ENCODE measurements at regions not wholly inside any gene's neighbourhood (a gene's known extent, or its start where the extent isn't known, plus 50 kb on each side); places are given as distances from the start of the nearest gene placed in this dataset.

DNA sequence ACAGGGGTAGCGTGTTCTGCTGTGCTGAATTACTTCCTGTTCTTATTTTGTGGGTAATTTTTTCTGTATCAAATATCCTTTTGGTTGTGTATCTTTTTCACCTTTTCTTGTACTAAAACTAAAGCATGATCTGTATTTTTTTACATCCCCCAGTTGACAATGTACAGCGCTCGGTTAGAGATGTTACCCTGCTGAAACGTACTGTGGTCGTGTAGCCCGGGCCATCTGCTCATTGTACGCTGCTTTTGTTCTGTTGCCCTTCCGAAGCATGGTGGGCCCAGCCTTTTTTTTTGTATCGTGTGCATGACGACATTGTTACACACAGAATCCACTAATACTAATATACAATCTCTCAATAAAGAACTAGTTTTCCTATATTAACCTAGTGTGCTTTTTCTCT lies 233.1 kb downstream of the HAUS1 start:
- H3K4me1 Mint-ChIP-seq = peaks cover 22 to 84% (median 28%) of the 10 kb centered on the region in 4 donors
- H3K9me3 Mint-ChIP-seq = peaks cover 0 to 3% (median 0%) of the 10 kb centered on the region in 8 donors
- H3K4me3 ChIP-seq (ENCODE audit: low read length in 2 of 2) = no peak overlapping the region
- H3K4me1 ChIP-seq (ENCODE audit: insufficient read depth, low read length) = peaks cover 16% of the 10 kb centered on the region
- H3K4me3 Mint-ChIP-seq = peak overlapping the region in 1 of 8 donors; percentile 7
- no peak for DNase-seq
- H3K27ac Mint-ChIP-seq = peak overlapping the region in 1 of 7 donors; percentile 64
- no peak overlapping the region for H3K27ac ChIP-seq (ENCODE audit: low read depth, low read length)
- intact Hi-C loops (cut with micrococcal nuclease) = no loop called here
- ChIA-PET CTCF (ENCODE audit: partially characterized antibody) (no interaction called here), POLR2A (ENCODE audit: partially characterized antibody) (no interaction called here)
- H3K9me3 ChIP-seq (ENCODE audit: control insufficient read depth in 1 of 2, low read length in 2 of 2) = no peaks in the 10 kb centered on the region
- peaks cover 25% of the 10 kb centered on the region for H3K27me3 ChIP-seq (ENCODE audit: insufficient read depth, low read length)
- H3K27me3 Mint-ChIP-seq = peaks cover 26 to 29% of the 10 kb centered on the region in 2 donors
- H3K36me3 ChIP-seq (ENCODE audit: insufficient read depth, low read length) = no peaks in the 10 kb centered on the region
- H3K36me3 Mint-ChIP-seq = peaks cover 0 to 4% of the 10 kb centered on the region in 2 donors

DNA sequence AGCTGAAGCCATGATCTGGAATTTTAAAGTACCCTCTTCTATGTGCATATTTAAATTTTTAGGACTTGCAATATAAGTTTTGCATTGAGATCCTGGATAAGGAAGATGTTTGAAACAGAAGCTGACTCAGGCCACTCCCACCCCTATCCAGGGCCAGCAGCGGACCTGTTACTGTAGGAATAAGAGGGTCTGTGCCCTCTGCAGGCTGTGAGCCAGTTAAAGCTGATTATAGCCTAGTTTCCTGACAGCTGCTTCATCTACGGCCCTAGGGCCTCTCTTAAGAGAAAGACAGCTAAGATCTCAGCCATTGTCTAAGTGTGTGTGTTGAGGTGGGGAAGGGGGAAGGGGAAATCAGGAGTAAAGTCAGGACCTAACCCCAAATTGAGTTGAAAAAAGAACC lies 234.0 kb downstream of the HAUS1 start:
- Histone ChIP-seq H3K27ac (ENCODE audit: low read depth, low read length) (no peak overlapping the region), H3K27me3 (ENCODE audit: insufficient read depth, low read length) (peaks cover 18% of the 10 kb centered on the region), H3K4me3 (ENCODE audit: low read length in 2 of 2) (no peak overlapping the region), H3K9me3 (ENCODE audit: control insufficient read depth in 1 of 2, low read length in 2 of 2) (no peaks in the 10 kb centered on the region), H3K4me1 (ENCODE audit: insufficient read depth, low read length) (peaks cover 15% of the 10 kb centered on the region), H3K36me3 (ENCODE audit: insufficient read depth, low read length) (no peaks in the 10 kb centered on the region)
- intact Hi-C loops (cut with micrococcal nuclease) = no loop called here
- no peak for DNase-seq
- peak overlapping the region in 3 of 8 donors; percentile 15 to 48 (median 36) for H3K4me3 Mint-ChIP-seq
- H3K9me3 Mint-ChIP-seq = peaks cover 0 to 3% (median 0%) of the 10 kb centered on the region in 8 donors
- POLR2A ChIA-PET (ENCODE audit: partially characterized antibody) = no interaction called here
- H3K36me3 Mint-ChIP-seq = peaks cover 0 to 4% of the 10 kb centered on the region in 2 donors
- H3K4me1 Mint-ChIP-seq = peaks cover 22 to 86% (median 26%) of the 10 kb centered on the region in 4 donors
- peaks cover 21 to 24% of the 10 kb centered on the region in 2 donors for H3K27me3 Mint-ChIP-seq
- peak overlapping the region in 3 of 7 donors; percentile 1 to 30 (median 20) for H3K27ac Mint-ChIP-seq
- CTCF ChIA-PET (ENCODE audit: partially characterized antibody) = no interaction called here

DNA sequence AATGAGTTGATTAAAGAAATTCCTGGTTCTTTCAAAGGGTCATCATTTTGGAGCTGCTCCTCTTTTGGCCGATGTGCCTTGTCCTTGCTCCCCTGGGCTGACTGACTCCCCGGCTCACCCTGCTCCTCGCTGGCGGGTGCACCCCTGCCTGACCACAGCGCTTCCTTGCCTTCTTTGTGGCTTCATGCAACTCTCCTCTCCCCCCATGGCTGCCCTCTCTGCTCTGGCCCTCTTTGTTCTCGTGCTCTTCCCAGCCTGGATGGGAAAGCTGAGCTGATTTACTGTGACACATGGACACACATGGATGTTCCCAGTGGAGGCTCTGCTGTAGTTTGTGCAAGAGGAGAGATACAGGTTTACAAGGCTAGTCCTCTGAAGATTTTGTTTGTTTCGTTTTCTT lies 234.6 kb downstream of the HAUS1 start:
- H3K9me3 ChIP-seq (ENCODE audit: control insufficient read depth in 1 of 2, low read length in 2 of 2) = no peaks in the 10 kb centered on the region
- H3K4me3 Mint-ChIP-seq = peak overlapping the region in 7 of 8 donors; percentile 40 to 76 (median 59)
- H3K27ac ChIP-seq (ENCODE audit: low read depth, low read length) = no peak overlapping the region
- intact Hi-C loops (cut with micrococcal nuclease) = no loop called here
- CTCF ChIA-PET (ENCODE audit: partially characterized antibody) = no interaction called here
- no peak for DNase-seq
- no peak overlapping the region for H3K4me3 ChIP-seq (ENCODE audit: low read length in 2 of 2)
- H3K27me3 Mint-ChIP-seq = peaks cover 18 to 22% of the 10 kb centered on the region in 2 donors
- peak overlapping the region in 4 of 7 donors; percentile 2 to 70 (median 17) for H3K27ac Mint-ChIP-seq
- peaks cover 17% of the 10 kb centered on the region for H3K4me1 ChIP-seq (ENCODE audit: insufficient read depth, low read length)
- peaks cover 0 to 4% of the 10 kb centered on the region in 2 donors for H3K36me3 Mint-ChIP-seq
- H3K36me3 ChIP-seq (ENCODE audit: insufficient read depth, low read length) = no peaks in the 10 kb centered on the region
- H3K9me3 Mint-ChIP-seq = peaks cover 0 to 3% (median 0%) of the 10 kb centered on the region in 8 donors
- peaks cover 25 to 88% (median 28%) of the 10 kb centered on the region in 4 donors for H3K4me1 Mint-ChIP-seq
- peaks cover 14% of the 10 kb centered on the region for H3K27me3 ChIP-seq (ENCODE audit: insufficient read depth, low read length)
- POLR2A ChIA-PET (ENCODE audit: partially characterized antibody) = no interaction called here

DNA sequence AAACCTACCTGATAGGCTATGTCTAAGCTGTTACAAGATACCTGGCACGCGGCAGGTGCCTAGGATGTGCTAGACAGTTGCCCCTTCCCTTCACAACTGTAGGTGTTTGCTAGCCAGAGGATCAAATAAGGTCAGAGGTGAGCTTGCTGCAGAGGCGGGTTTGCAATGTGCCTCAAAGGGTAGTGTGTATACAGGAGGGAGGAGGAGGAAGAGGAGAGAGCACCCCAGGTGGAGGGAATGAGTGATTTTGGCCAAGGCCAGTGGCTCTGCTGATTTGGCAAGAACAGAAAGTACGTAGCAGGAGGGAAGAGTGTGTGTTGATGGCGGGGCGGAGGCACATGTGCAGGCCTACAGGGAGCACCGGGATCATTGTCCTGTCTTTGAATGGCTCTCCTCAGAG lies 236.5 kb downstream of the HAUS1 start:
- Histone ChIP-seq H3K9me3 (ENCODE audit: control insufficient read depth in 1 of 2, low read length in 2 of 2) (no peaks in the 10 kb centered on the region), H3K27ac (ENCODE audit: low read depth, low read length) (no peak overlapping the region), H3K36me3 (ENCODE audit: insufficient read depth, low read length) (no peaks in the 10 kb centered on the region), H3K4me1 (ENCODE audit: insufficient read depth, low read length) (peaks cover 24% of the 10 kb centered on the region), H3K4me3 (ENCODE audit: low read length in 2 of 2) (no peak overlapping the region), H3K27me3 (ENCODE audit: insufficient read depth, low read length) (peaks cover 8% of the 10 kb centered on the region)
- CTCF ChIA-PET (ENCODE audit: partially characterized antibody) = no interaction called here
- Mint-ChIP-seq H3K4me3 (peak overlapping the region in 1 of 8 donors; percentile 0), H3K4me1 (peaks cover 22 to 92% (median 26%) of the 10 kb centered on the region in 4 donors), H3K9me3 (peaks cover 0 to 3% (median 0%) of the 10 kb centered on the region in 8 donors), H3K27me3 (peaks cover 5 to 11% of the 10 kb centered on the region in 2 donors), H3K27ac (peak overlapping the region in 3 of 7 donors; percentile 43 to 61 (median 49)), H3K36me3 (no peaks in the 10 kb centered on the region)
- DNase-seq = no peak
- POLR2A ChIA-PET (ENCODE audit: partially characterized antibody) = no interaction called here
- intact Hi-C loops (cut with micrococcal nuclease) = no loop called here

DNA sequence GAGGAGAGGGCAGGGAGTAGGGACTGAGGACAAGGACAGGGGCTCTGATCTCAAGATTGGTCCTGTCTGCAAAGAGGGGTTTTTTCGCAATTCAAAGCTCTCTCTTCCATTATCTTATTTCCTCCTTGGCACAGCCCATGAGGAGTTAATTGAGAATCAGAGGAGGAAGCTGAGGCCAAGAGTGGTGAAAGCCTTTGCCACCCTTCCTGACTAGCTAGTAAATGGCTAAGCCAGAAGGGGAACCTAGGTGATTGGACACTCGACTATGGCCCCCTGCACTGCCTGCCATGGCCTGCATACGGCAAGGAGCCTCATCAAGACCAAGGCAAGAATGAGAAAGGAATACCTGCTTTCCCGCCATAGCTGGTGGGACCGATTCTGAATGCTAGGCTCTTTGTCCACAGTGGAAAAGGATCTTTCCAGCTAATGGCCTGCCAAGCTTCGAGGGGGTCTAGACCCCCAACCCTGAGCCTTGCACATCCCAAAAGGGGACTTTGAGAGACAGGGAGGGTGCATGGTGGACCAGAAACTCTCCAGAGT lies 237.9 kb downstream of the HAUS1 start:
- no peak overlapping the region for H3K4me3 ChIP-seq (ENCODE audit: low read length in 2 of 2)
- H3K27ac Mint-ChIP-seq = peak overlapping the region in 3 of 7 donors; percentile 21 to 73 (median 43)
- peaks cover 31% of the 10 kb centered on the region for H3K4me1 ChIP-seq (ENCODE audit: insufficient read depth, low read length)
- H3K27ac ChIP-seq (ENCODE audit: low read depth, low read length) = no peak overlapping the region
- no peaks in the 10 kb centered on the region for H3K9me3 ChIP-seq (ENCODE audit: control insufficient read depth in 1 of 2, low read length in 2 of 2)
- ChIA-PET CTCF (ENCODE audit: partially characterized antibody) (interaction anchor here (0.5 kb wide), 1 partner anchor 172 kb away, joined by 3 read pairs; no protein-coding TSS in a partner anchor), POLR2A (ENCODE audit: partially characterized antibody) (no interaction called here)
- no peaks in the 10 kb centered on the region for H3K27me3 ChIP-seq (ENCODE audit: insufficient read depth, low read length)
- H3K4me3 Mint-ChIP-seq = no peak overlapping the region
- DNase-seq = no peak
- intact Hi-C loops (cut with micrococcal nuclease) = no loop called here
- H3K36me3 Mint-ChIP-seq = no peaks in the 10 kb centered on the region
- no peaks in the 10 kb centered on the region for H3K36me3 ChIP-seq (ENCODE audit: insufficient read depth, low read length)
- peaks cover 16 to 87% (median 22%) of the 10 kb centered on the region in 4 donors for H3K4me1 Mint-ChIP-seq
- H3K27me3 Mint-ChIP-seq = peaks cover 1 to 6% of the 10 kb centered on the region in 2 donors
- peaks cover 0 to 3% (median 0%) of the 10 kb centered on the region in 8 donors for H3K9me3 Mint-ChIP-seq

DNA sequence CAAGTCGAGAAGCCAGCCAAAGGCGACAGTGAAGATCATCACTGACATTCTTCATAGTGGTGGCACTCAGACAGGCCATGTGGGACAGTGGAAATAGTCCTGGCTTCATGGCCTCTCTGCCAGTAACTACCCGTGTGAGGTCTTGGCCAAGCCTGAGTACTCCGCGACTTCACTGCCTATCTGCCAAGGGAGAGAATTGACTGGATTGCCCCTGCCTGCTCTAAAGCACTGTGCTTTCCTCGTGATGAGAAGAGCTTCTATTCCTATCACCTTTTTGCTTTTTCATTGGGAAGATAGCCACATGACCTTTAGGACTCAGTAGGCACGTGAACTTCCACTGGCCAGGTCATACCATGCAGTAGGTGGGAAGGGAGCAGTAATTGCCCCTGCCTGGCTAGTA lies 239.3 kb downstream of the HAUS1 start:
- CTCF ChIA-PET (ENCODE audit: partially characterized antibody) = interaction anchor here (1.0 to 1.3 kb wide), 2 partner anchors 61 to 170 kb away, joined by 3 to 4 read pairs; a partner anchor contains a TSS
- Histone ChIP-seq H3K27me3 (ENCODE audit: insufficient read depth, low read length) (no peaks in the 10 kb centered on the region), H3K4me1 (ENCODE audit: insufficient read depth, low read length) (peaks cover 31% of the 10 kb centered on the region), H3K36me3 (ENCODE audit: insufficient read depth, low read length) (no peaks in the 10 kb centered on the region), H3K27ac (ENCODE audit: low read depth, low read length) (no peak overlapping the region), H3K4me3 (ENCODE audit: low read length in 2 of 2) (no peak overlapping the region), H3K9me3 (ENCODE audit: control insufficient read depth in 1 of 2, low read length in 2 of 2) (no peaks in the 10 kb centered on the region)
- POLR2A ChIA-PET (ENCODE audit: partially characterized antibody) = interaction anchor here (0.9 kb wide), 1 partner anchor 9 kb away, joined by 3 read pairs; no protein-coding TSS in a partner anchor
- Mint-ChIP-seq H3K9me3 (peaks cover 0 to 3% (median 0%) of the 10 kb centered on the region in 8 donors), H3K36me3 (no peaks in the 10 kb centered on the region), H3K4me1 (peaks cover 15 to 73% (median 21%) of the 10 kb centered on the region in 4 donors), H3K4me3 (peak overlapping the region in 1 of 8 donors; percentile 78), H3K27me3 (peaks cover 0 to 3% of the 10 kb centered on the region in 2 donors), H3K27ac (peak overlapping the region; percentile 55 to 88 (median 82))
- no peak for DNase-seq
- intact Hi-C loops (cut with micrococcal nuclease) = no loop called here

DNA sequence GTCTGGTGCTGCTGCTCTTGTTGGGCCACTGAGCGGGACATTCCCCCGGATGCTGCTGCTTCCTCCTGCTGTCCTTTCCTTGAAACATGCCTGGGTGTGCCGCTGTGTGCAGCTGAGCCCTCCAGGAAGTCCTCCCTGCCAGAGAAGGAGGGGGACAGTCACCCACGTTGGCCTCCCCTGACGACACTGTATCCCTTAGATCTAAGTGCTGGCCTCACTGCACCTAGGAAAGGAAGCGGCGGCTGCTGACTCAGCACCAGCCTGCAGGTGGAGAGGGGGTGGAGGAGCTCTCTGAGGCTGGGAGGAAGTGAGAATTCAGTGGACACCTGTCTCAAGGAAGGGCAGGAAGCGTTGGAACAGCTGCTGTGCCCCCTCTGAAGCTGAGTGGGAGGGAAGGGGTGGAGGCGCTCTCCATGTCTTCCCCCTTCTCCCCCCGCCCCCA lies 239.8 kb downstream of the HAUS1 start:
- peak overlapping the region; percentile 16 for H3K27ac ChIP-seq (ENCODE audit: low read depth, low read length)
- POLR2A ChIA-PET (ENCODE audit: partially characterized antibody) = interaction anchor here (0.9 kb wide), 1 partner anchor 10 kb away, joined by 3 read pairs; no protein-coding TSS in a partner anchor
- H3K36me3 ChIP-seq (ENCODE audit: insufficient read depth, low read length) = no peaks in the 10 kb centered on the region
- peak overlapping the region; percentile 55 to 93 (median 83) for H3K27ac Mint-ChIP-seq
- no peaks in the 10 kb centered on the region for H3K9me3 ChIP-seq (ENCODE audit: control insufficient read depth in 1 of 2, low read length in 2 of 2)
- H3K4me3 ChIP-seq (ENCODE audit: low read length in 2 of 2) = no peak overlapping the region
- CTCF ChIA-PET (ENCODE audit: partially characterized antibody) = interaction anchor here (1.0 to 1.3 kb wide), 3 partner anchors 61 to 279 kb away, joined by 3 to 4 read pairs (median 3); a partner anchor contains a TSS
- H3K27me3 Mint-ChIP-seq = no peaks in the 10 kb centered on the region
- H3K36me3 Mint-ChIP-seq = no peaks in the 10 kb centered on the region
- intact Hi-C loops (cut with micrococcal nuclease) = no loop called here
- peaks cover 31% of the 10 kb centered on the region for H3K4me1 ChIP-seq (ENCODE audit: insufficient read depth, low read length)
- H3K4me1 Mint-ChIP-seq = peaks cover 12 to 68% (median 18%) of the 10 kb centered on the region in 4 donors
- peak; percentile 37 to 74 (median 60) for DNase-seq
- H3K4me3 Mint-ChIP-seq = peak overlapping the region in 6 of 8 donors; percentile 52 to 78 (median 66)
- peaks cover 0 to 3% (median 0%) of the 10 kb centered on the region in 8 donors for H3K9me3 Mint-ChIP-seq
- no peaks in the 10 kb centered on the region for H3K27me3 ChIP-seq (ENCODE audit: insufficient read depth, low read length)
